GM18909 (cell line): ENCODE measurements at regions not wholly inside any gene's neighbourhood (a gene's known extent, or its start where the extent isn't known, plus 50 kb on each side); places are given as distances from the start of the nearest gene placed in this dataset.

Experiments
- ATAC-seq: cut with Tn5 transposase; IDR thresholded peaks from one replicate; pipeline ENCODE4 v1.9.1; 2021; ENCODE audit warnings: mild to moderate bottlenecking; ENCODE audit not compliant: unreplicated experiment, poor library complexity

DNA sequence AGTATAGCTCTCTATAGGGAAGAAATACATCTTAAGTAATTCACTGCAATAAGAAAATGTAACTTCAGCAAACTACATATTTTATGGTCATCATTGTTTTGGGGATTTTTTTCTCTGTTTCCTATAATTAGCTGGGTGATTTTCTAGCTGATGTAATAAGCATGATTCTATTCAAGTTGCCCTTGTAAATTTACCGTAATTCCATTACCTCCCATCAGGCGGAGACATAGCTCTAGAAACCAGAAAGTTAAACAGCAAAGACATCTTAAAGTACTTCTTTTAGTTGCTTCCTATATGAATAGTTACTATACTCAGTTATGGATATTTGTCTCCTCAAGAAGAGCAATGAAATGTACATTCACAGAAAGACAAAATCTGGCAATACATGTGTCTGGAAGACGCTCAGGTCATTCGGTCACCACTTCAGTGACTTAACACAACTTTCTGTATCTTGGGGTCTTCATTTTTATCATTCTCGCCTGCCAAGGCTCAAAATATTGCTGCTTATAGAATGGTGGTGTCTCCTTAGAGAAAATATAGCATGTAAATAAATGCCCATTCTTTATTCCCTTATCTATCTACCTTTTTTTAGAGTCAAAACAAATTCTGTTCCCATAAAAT lies 239.9 kb upstream of the ZC3H12C start:
- ATAC-seq, result peak; percentile 80

DNA sequence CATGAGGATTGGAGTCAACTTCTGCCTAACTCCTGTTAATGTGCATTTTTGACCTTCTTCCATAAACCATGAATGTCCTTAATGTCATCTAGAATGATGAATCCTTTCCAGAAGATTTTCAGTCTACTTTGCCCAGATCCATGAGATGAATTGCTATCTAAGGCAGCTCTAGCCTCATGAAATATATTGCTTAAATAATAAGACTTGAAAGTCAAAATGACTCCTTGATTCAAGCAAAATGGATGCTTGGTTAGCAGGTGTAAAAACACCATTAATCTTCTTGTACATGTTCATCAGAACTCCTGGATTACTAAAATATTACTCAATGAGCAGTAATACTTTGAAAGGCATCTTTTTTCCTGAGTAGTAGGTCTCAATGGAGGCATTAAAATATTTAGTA lies 238.5 kb upstream of the ZC3H12C start:
- ATAC-seq, result no peak

DNA sequence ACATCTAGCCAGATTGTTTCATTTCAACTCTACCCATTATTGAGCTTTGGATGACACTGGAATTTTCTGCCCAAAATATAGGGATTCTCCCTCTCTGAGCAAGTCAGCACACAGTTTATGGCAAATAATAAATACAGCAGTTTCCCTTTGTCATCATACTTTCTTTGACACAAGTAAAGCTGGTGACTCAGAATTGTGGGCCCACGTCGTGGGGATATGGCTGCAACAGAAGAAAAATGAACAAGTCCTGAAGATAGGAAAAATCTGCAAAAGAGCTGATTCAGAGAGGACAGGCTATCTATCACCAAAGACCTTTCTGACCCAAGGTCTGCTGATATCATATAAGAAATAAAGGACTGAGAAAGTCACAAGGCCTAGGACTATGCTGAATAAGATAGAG lies 236.3 kb upstream of the ZC3H12C start:
- ATAC-seq, result no peak

DNA sequence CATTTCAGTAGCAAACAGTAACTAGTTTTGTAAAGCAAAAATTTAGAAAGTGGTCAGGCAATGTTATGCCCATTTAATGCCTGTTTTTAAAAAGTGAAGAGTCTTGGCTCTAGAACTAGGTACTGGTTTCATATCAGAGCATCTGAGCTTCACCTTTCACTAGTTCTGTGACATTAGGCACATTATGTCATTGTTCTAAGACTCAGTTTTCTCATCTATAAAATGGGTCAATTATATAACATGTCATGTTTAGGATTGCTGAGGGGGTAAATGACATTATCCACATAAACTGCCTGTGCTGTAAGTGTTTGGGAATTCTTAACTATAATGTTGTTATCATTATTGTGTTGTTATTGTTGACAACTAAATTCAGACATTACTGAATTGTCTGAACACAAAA lies 235.6 kb upstream of the ZC3H12C start:
- no peak for ATAC-seq

DNA sequence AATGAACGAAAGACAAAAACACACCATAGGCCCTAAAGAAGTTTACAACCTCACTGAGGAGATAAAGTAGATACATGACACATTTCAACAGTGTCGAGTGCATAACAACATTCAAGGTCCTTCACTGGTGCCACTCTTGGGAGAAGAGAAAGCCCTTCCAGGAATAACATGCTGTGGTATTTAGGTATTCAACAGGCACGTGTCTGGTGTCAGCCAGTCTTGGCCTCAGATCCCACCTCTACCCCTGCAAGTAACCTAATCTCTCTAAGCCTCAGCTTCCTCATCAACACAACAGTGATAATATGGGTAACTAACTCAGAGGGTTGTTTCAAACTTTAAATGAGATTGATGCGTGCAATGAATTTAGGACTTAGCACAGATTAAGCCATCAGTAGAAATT lies 235.0 kb upstream of the ZC3H12C start:
- no peak for ATAC-seq

DNA sequence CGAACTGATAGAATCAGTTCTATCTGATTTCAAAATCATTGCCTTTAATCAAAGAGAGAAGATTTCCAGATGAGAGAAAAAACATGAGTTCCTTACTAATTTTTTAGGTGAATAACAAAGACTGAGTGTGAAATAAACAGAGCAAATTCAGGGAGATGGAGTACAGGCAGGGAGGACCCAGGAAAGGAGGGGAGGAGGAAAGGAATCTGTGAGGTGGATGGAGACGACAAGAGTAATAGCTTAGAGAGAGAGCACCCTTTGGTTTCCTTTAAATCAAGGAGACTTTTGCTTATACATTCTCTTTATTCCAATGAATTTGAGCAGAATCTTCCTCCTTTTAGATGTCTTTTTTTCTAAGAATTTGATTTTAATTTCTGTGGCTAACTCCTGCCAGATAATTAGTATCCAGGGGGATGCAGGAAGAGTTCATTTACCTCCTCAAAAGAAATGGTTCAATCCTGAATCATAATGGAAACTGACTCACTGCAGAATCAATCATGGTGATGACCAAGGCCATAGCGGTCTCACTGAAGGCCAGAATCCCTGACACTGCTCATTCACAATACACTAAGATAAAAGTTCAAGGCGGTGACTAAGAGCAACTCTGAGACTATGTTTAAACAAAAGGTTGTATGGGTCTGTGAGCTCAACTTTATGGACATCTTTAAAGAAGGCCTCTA lies 234.0 kb upstream of the ZC3H12C start:
- ATAC-seq, result no peak

DNA sequence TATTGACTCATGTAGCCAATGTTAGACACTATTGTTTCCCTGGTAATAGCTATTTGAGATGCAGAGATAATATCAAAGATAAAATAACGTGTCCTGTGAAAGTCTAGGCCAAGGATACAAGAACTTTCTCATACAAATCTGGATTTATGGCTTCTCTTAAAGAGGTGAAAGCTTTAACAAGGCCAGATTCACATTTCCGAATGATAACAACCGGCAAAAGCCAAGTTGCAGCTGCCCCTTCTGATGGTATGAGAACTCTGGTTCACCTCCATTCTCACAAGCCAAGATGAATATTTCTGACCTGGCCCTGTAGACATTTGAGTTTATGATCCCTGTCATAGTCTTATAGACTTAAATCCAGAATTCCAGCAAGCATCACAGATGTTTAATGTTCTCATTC lies 230.4 kb upstream of the ZC3H12C start:
- no peak for ATAC-seq

DNA sequence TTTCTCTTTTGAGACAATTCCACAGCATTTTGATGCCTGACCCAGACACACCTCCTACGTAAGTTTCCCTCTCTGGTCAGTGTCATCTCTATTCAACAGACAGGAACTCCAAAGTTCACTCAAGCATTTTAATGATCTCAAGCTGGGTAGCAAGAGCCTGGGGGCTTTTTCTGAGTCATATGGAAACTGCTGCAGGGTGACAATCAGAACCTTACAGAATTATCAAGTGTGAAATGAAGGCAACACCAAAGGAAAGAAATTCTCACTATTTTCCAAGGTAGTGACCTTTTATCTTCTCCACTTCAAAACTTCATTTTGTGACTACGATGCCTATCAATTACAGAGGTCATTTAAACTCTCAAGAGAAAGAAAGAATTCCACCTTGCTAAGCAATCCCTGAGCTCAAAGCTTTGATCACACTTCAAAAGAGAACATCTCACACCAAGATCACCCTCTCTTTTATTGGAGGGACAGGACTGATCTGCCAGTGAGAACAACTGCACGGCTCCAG lies 229.0 kb upstream of the ZC3H12C start:
- peak; percentile 97 for ATAC-seq

DNA sequence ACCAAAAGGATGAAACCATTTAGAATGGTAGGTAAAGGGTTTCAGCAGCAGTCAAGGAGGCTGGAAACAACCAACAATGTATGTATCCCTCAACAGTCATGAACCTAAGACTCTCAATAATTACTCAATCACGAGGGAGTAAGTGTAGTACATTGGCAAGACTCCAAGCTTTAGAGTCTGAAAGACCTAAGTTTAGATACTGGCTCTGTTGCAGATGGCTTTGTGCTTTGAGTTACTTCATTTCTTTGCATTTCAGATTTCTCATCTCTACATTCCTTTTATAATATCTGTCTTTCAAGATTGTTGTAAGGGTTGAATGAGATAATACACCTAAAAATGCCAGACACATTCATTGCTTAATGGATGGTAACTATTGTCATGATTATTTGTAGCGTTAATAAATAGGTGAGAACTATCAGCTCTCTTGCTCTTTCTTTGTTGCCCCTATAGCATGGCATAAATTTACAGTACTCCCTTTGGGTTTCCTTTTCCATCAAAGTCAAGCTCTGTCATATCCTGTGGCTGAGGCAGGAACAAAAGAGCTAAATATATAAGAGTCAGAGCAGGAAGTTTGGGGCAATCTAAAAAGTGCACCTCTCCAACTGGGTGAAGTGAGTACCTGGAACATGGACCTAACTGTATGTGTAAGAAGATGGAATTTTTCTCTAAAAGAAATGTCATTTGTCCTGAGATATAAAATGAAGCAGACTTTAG lies 228.2 kb upstream of the ZC3H12C start:
- peak; percentile 43 for ATAC-seq

DNA sequence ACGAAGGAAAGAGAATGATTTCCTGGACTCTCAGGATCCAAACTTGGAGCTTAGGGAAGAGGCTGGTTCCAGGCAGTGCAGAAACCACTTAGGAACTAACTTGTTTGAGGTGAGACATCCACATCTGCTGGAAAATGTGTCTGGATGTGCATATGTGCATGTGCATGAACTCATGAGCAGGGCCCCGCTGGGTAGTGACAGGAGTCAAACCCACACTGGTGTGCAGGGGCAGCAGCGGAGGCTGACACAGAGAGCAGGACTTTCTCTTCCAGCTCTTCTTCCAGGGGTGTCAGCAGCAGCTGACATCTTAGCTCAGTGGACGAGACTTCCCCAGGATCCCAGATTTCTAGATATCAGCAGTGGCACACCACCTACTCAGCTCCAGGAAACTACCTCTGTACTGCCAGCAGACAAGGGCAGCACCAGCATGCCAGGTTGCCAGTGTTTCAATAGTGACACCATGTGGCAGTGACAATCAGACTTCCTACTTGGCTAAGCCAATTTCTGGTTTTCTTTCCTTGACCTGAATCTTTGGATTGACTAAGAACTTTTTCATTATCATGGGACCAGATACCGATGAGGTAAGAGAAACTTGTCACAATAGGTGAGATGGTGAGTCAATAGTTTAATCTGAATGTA lies 227.5 kb upstream of the ZC3H12C start:
- ATAC-seq, result no peak

DNA sequence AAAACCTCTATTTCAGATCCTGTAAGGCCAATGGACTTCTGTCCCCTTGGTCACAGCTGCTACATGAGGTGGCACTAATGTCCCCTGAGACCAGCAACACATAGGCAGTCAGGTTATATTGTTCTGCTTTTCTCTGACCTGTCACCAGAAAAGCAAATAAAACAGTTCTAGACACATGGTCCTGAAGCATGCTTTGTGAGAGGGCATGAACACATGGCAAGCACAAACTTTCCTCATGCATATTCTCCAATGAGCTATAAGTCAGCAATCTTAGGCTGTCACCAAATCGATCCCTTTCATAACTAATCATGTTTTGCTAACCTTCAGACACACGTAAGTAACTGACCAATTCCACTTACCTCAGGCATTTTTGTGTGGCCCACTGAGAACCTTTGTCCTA lies 225.4 kb upstream of the ZC3H12C start:
- ATAC-seq, result no peak

DNA sequence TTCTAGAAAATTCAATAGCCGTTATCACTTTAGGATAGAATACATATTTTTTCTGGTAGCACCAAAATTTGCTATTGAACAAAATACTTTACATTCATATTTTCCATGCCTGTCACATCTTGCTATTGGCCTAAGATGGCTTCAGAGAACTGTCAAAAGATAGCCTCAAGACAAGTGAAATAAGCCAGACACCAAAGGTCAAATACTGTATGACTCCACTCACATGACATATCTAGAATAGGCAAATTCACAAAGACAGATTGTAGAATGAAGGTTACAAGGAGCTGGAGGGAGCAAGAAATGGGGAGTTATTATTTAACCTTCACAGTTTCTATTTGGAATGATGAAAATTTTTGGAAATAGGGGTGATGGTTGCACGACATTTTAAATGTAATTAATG lies 223.7 kb upstream of the ZC3H12C start:
- no peak for ATAC-seq

DNA sequence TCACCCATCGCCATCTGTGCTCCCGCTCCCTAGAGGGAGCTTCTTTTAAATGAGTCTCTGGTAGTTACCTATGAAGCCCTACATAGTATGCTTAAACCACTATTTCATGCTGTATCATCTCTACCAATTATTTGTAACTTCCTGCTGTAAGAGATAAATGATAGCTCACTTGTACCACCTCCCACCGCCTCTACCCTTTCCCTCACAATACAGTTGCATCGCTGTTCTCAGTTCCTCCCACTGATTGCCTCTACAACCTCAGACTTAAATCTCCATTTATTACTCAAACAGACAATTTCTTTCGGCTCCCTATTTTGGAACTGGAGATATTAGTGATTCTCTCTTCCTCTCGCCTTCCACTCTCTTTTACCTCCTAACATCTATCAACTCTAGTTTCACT lies 222.9 kb upstream of the ZC3H12C start:
- no peak for ATAC-seq

DNA sequence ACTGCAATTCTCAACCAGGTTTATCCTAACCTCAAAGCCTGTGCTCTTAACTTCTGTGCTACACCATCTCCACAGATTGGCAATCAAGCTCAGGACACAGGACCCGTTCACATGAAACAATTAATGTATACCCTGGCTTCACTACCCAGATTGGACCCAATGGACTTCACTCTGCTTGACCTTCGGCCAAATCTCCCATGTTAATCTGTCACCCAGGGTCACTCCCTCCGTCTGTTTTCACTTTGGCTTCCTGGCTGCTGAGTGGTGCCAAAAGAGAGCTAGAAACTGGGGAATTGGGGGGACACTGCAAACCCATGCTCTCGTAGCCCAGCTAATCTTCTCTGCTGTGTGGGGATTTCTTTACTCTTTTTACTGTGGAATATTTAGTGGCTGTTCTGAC lies 216.1 kb upstream of the ZC3H12C start:
- ATAC-seq, result no peak

DNA sequence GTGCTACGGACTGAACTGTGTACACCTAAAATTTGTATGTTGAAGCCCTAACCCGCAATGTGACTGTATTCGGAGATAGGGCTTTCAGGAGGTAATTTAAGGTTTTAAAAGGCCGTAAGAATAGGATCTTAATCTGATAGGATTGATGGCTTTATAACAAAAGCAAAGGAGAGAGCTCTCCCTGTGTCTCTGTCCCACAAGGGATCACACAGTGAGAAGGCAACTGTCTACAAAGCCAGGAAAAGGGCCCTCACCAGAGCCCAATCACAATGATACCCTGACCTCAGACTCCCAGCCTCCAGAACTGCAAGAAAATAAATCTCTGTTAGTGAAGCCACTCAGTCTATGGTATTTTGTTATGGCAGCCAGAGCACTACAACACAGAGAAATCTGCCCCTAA lies 208.7 kb upstream of the ZC3H12C start:
- ATAC-seq, result no peak

DNA sequence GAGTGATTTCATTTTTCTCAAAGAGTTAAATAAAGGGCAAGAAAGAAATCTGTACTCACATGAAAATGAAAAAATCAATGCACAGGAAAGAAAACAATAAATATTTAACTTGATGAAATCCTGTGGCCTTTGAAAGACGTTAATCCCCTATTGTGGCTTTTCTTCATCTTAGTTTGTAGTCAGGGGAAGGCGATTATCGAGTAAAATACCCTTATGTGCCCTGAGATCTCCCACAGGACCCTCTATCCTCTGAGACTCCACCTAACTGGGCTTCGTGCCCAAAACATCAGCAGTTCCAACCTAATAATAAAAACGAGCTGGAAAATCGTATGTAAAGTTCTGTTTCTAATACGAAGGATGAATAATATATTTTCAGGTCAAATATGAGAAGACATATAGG lies 208.2 kb upstream of the ZC3H12C start:
- no peak for ATAC-seq

DNA sequence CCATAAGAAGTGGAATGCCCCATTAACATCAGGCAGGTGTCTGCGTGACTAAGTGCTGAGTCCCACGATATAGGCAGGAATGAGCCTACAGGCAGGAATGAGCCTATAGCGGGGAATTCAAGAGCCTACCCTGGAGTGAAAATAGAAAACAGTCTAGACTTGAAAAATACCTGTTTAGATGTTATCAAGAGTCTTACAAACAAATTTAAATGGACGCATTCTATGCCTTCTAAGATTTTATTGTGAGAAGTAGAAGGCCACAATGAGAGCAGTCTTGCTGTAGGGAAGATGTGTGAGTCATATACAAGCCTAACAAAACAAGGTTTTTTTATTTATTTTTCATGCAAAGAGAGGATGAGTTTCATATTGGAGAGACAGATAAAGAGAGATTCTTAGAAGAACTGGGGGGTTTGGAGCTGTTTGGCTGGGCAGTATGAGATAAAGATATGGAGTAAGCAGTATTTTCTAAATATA lies 200.8 kb upstream of the ZC3H12C start:
- ATAC-seq, result no peak

DNA sequence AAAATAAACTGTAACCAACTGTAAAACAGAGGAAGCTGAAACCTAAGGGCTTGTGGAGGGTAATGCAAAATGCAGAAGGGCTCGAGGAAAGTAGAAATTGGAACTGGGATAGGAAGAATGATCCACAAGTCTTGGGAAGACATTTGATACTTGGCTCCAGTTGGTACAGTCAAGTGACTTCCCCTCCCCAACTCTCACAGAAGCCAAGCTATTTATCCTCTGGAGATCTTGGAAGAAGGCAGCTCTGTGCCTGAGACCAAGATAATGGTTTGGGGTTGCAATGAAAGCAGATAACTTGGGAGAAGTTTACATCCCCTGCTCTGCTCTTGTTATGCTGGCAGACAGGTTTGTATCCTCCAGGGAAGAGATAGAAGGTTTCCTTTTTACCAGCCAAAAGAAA lies 198.9 kb upstream of the ZC3H12C start:
- ATAC-seq, result no peak

DNA sequence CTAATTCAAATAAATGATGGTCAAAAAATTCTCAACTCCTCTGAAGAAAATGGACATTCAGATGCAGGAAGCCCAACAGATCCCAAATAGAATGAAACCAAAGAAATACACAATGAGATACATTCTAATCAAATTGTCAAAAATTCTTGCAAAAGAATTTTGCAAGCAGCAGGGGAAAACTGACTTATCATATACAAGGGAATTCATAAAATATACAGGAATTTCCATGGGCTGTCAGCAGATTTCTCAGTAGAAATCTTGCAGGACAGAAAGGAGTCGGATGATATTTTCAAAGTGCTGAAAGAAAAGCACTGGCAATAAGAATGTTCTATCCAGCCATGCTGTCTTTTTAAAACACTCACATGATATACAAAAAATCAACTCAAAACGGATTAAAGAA lies 194.6 kb upstream of the ZC3H12C start:
- ATAC-seq, result no peak

DNA sequence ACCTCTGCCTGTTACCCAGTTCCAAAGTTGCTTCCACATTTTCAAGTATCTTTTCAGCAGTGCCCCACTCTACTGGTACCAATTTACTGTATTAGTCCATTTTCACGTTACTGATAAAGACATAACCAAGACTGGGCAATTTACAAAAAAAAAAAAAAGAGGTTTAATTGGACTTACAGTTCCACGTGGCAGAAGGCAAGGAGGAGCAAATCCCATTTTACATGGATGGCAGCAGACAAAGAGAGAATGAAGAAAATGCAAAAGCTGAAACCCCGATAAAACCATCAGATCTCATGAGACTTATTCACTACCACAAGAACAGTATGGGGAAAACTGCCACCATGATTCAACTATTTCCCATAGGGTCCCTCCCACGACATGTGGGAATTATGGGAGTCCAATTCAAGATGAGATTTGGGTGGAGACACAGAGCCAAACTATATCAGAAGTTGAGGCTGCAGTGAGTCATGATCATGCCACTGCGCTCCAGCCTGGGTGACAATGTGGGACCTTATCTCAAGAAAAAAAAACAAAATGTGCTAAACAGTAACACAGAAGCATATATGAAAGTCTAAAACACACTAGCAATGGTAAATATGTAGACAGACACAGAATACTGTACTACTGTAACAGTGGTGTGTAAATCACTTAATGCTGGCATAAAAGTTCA lies 190.3 kb upstream of the ZC3H12C start:
- no peak for ATAC-seq
